Muscle of back (tissue), 3 donors: ENCODE measurements at regions not wholly inside any gene's neighbourhood (a gene's known extent, or its start where the extent isn't known, plus 50 kb on each side); places are given as distances from the start of the nearest gene placed in this dataset.

ENCODE experiments used
- DNase-seq, 3 donors: peaks; one replicate each; pipeline versions ENCODE4 v3.0.0 to v3.0.0-alpha.2; 2013

DNA sequence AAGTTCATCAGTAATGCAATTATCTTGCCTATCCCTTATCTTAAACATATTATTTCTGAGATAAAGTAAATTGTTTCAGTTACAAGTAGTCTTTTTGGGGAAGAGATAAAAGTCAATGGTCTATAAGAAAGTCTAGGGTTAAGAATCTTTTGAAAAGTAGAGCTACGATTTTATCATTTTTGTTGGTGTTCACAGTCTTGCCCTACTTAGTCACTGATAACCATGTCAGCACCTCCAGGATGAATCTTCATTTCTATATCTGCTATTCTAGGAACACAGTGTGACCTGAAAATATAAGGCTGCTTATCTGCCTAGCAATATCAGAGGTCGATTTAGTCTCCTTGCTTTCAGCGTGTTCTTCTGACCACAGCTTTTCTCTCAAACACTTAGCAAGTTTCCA, 1676.5 kb upstream of the PRR20A start:
- DNase-seq, result no peak

DNA sequence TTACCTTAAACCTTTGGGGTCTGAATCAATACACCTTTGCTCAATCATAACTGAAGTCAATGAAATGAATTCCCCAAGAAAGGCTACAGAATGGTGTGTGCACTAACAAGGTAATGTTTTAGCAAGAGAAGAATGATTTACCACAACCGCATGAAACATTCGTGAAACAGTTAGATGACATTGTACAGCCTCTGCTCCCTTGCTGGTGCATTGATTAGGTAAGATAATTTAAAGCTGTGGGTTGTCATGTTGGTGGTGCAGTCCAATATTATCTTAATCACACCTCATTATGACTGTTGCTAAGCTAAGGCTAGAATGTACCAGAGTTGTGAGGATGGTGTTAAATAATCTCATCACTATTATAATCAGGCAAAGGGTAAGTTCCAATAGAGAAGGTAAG, 1673.2 kb upstream of the PRR20A start:
- DNase-seq, result no peak

DNA sequence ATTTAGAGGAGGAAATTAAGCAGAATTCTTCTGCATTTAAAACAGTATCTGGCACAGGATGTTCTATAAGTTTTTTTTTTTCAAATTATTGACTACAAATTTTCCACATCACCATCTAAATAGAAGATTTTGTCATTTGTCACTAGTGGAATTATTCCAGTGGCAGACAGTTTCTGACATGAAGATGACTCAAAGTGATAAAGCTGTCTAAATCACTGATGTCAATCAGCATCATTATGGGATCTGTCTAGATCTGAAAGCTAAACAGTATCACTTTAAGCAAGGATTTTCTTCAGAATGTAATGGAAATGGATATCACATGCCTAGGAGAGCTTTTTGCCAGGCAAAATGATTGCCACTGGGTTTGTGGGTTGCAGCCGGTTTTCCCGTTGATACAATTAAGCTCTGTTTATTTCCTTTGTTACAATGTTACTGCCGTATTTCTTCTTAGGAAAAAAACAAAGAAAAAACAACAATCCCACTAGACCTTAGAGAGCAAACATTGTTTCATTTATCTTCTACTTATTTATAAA, 1657.0 kb upstream of the PRR20A start:
- DNase-seq, result no peak

DNA sequence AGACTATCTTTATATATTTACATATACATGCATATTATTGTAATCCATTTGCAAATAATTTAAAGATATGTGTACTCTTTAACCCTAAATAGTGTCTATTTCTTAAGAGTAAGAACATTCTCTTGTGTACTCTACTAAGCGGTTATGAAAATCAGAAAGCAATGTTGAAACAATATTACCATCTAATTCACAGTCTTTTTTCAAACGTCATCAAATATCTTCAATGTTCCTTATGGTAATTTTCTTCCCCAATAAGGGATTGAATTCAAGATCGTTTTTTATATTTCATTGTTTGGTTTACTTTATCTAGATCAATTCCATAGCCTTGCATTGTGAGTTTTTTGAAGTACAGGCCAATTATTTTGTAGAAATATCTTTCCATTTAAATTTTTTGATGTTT, 1647.4 kb upstream of the PRR20A start:
- DNase-seq, result no peak

DNA sequence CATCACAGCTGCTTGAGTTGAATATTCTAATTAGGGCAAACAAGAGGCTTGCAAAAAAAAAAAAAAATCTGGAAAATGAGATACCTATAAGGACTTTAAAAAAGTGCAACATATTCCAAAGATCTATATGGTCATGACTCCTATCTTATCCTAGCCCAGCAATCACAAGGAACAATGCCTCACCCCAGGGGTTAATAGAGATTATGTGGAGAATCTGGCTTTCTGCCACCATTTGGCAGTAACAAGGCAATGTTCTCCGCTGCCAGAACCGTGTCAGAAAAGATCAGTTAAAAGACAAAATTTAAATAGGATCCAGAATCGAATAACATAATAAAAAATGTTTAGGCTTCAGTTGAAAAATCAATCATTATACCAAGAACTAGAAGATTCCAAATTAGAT, 1643.2 kb upstream of the PRR20A start:
- DNase-seq, result no peak

DNA sequence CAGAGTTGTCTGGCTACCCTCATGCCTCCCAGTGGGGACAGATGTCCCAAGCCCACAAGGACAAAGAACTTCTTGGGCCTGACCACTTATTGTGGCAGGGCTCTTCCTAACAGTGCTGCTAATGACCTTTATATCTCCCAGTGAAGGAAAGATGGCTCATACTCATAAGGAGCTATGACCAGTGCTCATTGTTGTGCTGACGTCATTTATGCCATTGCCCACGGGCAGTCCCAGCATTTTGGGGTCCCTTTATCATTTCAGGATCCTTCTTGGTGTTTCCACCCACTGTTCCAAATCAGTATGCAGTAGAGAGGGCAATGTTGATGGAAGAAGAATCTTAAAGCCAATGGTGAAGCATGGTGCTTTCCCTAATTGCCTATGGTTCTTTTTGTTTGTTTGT, 1640.0 kb upstream of the PRR20A start:
- DNase-seq, result no peak

DNA sequence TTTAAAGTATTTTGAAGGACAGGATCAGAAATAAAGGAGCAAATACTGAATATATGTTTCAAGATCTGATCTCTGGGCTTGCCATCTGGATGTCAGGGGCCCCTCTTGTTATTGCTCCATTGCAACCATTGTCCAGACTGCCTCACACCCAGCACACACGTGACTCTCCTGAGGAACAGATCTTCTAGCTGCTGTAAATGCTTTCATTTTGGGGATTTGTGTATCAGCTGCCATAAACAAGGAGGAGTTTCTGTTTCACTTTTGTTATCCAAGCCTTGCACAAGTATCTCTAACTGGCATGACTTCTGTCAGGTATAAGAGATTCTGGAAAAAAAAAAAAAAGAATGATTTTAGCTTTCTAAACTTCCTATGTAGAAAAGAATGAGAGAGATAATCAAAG, 1624.1 kb upstream of the PRR20A start:
- no peak for DNase-seq

DNA sequence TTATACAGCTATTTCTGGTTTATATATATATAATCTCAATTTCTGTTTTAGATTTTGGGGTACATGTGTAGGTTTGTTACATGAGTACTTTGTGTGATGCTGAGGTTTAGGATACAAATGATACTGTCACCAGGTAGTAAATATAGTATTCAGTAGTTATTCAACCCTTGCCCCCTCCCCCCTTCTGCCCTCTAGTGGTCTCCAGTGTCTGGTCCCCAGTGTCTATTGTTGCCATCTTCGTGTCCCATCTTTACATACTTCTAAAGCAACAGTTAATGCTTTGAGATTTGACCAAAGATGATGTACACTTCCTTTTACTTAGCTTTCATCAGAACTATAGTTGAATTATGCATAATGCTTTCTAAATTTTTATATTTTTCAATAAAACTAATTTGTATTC, 1623.4 kb upstream of the PRR20A start:
- DNase-seq, result no peak

DNA sequence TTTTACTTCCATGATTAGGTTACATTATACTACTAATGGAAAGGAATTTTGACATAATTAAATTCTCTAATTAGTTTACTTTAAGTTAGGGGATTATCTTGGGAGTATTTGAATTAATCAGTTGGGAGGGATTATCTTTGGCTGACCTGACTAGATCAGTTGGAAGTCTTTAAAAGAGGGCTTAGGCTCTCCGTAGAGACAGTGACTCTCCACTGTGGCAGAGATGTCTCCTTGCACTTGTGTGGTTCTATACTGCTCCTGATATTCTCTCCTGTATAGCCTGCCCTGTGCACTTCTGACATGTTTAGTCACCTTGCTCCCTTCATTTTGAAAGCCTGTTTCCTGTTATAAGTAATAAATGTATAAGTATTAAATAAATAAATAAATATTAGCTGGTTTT, 1612.3 kb upstream of the PRR20A start:
- no peak for DNase-seq

DNA sequence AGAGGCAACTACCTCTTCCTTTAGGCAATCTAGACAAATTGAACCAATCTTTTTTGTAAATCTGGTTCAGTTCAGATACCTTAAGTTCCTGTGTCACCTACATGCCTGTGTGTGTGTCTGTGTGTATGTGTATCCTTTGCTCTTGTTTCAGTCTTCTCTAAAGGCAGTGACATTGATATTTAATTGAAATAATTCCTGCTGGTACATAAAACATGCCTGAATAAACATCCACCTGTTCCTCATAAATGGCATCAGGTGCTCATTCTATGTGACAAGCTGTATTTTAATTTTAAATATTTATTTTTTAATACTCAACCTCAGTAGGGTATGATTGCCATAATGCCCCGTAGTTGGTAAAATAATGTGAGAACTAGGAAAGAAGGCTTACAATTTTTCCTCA, 1606.4 kb upstream of the PRR20A start:
- DNase-seq, result no peak

DNA sequence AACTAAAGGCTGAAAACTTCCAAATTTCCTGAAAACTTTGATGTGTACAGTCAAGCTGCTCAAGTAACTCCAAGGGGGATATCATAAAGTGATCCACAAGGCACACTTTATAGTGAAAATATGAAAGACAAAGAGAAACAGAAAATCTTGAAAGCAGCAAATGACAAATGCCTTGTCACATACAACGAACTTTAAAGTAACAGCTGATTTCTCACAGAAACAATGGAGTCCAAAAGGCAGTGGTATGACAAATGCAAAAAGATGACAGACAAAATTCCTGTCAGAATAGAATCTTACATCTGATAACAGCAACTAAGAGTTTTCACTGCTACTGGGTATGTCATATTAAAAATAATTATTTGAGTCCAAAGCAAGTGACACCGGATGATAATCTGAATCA, 1602.3 kb upstream of the PRR20A start:
- no peak for DNase-seq

DNA sequence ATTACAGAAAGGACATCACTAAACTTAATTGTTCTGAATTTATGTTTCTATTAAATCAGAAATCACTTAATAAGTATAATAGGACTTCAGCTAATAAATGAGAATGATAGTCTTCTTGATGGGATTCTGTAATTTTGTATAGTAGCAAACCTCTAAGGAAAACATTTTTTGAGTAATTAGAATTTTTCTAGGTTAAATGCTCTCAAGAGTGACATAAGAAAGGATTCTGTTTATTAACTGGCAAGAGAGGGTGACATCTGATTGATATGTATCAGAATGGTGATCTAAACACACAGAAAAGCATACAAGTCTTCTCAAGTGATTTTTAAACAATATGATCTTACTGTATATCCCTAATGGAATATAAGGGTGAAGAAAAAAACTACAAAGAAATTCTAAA, 1597.7 kb upstream of the PRR20A start:
- no peak for DNase-seq

DNA sequence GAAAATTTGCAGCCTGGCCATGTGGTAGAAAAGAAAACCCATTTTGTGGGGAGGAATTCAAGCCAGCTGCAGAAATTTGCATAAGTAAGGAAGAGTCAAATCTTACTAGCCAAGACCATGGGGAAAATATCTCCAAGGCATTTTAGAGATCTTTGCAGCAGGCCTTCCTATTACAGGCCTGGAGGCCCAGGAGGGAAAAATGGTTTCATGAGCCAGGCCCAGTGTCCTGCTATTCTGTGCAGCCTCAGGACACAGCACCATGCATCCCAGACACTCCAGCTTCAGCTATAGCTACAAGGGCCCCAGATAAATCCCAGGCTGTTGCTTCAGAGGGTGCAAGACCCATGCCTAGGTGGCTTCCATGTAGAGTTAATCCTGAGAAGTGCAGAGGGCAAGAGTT, 1590.1 kb upstream of the PRR20A start:
- no peak for DNase-seq

DNA sequence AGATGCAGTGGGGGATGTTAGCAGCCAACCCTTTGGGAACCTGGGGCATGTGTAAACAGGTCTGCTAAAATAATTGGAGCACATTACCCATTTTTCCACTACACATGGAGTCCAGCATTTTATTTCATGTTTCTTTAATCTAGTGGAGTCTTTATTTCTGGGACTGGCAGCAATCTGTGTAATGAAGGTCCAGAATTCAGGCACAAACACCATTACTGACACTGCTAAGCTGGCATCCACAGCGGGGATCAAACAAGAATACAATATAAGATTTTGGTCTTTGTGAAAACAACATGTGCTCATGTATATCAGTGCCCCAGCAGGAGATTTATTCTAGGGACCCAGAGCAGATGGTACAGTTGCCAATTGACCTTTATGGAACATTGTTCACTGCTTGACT, 1587.0 kb upstream of the PRR20A start:
- no peak for DNase-seq

DNA sequence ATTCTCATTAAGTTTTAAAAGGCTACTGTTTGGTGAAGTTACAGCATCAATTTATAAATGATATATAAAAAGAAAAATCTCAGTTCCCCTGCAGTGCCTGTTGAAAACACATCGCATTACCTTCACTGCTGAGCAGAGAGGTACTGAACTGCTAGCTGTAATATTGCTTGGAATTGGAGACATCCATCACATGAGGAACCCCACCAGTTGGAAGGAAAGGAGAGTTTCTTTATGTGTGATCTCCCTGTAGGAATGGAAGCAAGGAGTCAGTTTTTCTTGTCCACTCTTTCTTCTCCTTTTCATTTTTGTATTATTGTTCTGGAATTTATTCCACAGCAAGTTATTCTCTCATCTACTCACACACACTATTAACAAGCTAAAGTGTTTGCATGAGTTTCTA, 1586.0 kb upstream of the PRR20A start:
- DNase-seq, result no peak

DNA sequence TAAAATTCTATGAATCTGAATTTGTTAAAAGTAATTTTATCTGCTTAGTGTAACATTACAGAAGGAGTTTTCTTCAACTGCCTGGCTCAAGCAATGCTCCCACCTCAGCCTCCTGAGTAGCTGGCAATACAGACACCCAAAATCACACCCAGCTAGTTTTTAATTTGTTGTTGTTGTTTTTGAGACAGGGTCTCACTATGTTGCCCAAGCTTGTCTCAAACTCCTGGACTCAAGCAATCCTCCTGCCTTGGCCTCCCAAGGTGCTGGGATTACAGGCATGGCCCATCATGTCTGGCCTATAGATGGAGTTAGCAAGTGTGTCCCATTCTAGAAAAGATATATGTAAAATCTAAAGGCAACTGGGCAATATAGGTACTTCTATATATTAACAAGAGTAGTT, 1580.4 kb upstream of the PRR20A start:
- DNase-seq, result no peak

DNA sequence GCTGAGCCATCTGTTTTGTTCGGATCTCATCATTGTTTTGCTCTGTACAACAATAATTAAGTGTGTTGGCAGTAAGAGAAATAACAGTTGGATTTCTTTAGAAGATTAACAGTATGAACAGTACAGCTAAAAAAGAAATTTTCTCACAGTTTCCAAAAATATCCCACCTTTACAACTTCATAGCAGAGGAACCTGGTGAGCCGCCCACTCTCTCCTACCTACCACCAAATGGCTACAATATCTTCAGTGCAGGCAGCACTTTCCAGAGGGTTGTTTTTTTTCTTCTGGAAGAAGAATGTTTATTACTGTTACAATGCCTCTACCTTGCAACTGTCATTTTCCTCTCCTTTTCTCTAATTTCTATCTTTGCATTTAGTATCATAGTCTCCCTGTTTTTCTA, 1577.5 kb upstream of the PRR20A start:
- no peak for DNase-seq

DNA sequence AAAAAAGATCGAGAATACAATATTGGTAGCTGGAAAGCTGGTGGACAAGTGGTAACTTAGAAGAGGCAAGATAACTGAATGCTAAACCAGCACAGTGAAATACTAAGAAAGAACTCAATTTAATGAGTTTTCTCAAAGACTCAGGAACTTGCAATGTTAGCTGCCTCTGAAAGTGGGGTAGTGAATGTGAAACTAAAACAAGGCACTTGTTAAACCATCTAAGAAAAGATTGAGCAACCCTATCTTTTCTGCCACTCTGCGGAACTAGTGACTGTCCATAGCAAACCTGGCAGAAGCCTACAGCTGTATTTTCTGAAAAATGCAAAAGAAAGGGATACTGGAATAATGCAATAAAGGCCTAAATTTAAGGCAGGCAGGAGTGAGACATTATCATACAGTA, 1574.4 kb upstream of the PRR20A start:
- DNase-seq, result no peak

DNA sequence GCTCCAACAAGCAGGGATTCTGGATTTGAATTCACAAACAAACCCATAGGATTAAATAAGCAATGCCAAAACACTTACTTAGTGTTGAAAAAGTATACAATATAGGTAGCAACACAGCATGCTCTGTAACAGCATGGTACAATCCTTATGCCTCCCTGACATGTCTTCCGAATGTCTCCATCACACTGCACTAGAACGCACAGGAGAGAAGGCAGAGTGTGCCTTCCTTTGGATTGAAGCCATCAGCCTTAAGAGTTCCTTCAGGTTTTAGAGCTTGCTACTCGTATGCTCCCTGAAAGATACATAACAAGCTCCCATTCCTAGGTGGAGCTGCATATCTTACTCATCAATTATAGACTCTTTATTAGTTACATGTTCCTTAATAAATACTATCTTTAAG, 1573.9 kb upstream of the PRR20A start:
- DNase-seq, result no peak

DNA sequence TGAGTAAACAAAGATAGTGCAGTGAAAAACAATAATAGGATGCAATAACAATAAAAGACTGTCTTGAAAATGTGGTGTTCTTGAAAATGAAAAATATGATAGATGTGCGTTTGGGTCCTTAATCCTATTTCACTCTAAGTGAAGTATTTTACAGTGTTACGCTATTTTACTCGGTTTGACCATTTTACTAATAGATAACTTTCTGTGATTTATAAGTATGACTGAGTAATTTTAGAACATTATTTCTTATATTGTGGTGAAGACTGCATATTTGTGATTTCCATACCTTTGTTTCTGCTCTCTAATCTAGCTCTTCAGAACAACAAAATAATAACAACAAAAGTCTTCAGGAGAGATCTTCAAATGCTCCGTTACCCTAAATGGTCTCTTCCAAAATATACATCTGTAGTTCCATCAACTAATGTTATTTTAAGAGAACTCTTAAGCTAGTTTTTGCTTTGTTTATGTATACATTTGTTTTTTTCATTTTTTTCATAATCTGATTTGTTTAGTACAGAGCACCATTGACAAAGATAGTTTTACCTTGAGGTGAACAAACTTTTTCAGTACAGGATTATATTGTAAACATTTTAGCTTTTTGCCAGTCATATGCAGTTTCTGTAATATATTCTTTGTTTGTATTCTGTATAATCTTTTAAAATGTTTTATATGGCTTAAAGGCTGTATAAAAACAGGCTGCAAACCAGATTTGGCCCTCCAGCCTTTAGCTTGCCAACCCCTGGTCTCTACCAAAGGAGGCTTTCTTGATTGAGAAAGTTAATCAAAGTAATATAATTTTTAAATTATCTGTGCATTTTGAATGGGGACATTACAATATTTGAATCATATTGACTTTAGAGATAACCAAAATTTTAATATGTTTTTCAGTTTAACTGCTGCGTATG, 1572.7 kb upstream of the PRR20A start:
- no peak for DNase-seq

DNA sequence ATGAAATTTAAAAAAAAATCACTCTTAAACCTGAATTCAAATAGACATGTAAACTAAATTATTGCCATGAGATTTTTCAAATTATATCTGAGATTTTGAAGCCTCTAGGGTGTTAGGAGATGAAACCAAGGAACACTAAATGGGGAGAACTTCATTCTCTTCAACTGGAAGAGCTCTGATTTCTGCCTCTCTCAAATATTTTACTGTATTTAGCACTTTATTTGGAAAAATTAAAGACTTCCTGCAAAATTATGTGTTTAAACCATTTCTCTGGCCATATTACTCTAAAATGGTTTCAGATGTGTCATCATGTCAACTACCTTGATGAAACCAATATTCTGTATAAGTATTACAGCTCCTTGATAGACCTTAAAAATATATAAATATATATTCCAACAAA, 1571.6 kb upstream of the PRR20A start:
- no peak for DNase-seq

DNA sequence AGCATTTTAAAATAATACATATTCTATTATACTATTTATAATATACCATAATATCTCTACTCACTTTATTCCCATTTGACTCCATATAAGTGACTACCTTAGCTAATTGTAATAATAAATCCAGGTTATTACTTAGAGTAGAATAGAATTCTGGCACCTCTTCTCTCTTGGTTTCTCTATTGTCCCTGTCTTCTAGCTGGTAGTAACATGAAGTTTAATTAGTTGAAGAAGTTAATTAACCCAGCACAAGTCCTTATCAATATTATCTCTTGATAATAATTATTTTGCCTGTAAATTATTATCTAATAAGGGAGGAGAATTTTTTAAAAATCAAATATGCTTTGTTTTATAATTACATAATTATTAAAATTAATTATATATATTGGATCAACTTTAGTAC, 1571.2 kb upstream of the PRR20A start:
- DNase-seq, result no peak

DNA sequence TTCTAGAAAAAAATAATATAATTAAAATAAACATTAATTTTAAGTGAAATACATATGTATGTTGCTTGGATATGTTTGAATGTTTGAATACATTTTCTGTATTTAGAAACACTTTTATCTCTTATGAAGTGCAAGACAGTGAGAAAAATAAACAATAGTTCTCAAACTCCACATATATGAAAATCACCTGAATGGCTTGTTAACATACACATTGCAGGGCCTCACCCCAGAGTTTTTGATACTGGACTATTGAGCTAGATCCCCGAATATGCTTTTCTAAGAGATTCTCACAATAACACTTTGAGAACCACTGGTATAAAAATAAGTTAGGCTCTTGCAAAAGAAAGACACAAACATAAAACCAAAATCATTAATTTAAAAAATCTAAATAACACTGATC, 1570.3 kb upstream of the PRR20A start:
- no peak for DNase-seq

DNA sequence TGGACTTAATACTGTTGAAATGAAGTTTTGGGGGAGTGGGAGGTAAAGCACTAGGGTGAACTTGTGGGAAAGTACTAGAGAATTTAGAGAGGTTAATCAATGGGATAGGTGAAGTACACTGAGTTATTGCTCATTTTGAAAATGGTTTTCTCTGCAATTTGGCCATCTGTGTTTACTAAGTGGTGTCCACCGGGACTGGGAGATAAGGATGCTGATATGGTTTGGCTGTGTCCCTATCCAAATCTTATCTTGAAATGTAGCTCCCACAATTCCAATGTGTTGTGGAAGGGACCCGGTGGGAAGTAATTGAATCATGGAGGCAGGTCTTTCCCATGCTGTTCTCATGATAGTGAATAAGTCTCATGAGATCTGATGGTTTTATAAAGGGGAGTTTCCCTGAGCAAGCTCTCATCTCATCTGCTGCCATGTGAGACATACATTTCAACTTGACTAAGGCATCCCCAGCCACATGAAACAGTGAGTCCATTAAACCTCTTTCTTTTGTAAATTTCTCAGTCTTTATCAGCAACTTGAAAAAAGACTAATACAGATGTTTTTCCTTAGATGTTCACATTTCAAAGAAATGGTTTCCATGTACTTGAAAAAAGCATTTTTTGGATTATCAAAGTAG, 1569.4 kb upstream of the PRR20A start:
- no peak for DNase-seq
